ENCODE measurements at regions not wholly inside any gene's neighbourhood (a gene's known extent, or its start where the extent isn't known, plus 50 kb on each side); places are given as distances from the start of the nearest gene placed in this dataset.

GRCh38 chr7:33774762-33775523 lies 130.4 kb upstream of the BMPER start:
- Histone ChIP-seq H3K36me3 (no peaks in the 10 kb centered on the region), H3K4me1 (ENCODE audit: insufficient read depth) (no peaks in the 10 kb centered on the region), H3K27me3 (no peaks in the 10 kb centered on the region), H3K9me3 (no peaks in the 10 kb centered on the region), H3K27ac (no peak overlapping the region), H3K4me3 (no peak overlapping the region)
- peak in 2 of 5 donors; percentile 9 to 47 for DNase-seq
- WGBS, 3 donors = 76 to 81% (median 81%) methylated on average over 6 of the region's 6 CpGs
- intact Hi-C loops (cut with DNase I) = no loop called here
- TF ChIP-seq POLR2A (IDR thresholded peaks at IDR 0.05) = no peak

GRCh38 chr7:33775790-33776189 lies 129.5 kb upstream of the BMPER start:
- no peak overlapping the region for H3K27ac ChIP-seq

GRCh38 chr7:33776788-33777187 lies 128.6 kb upstream of the BMPER start:
- 57 to 91% (median 76%) methylated on average over 3 of the region's 3 CpGs for WGBS, 3 donors
- intact Hi-C loops (cut with DNase I) = no loop called here
- Histone ChIP-seq H3K4me1 (ENCODE audit: insufficient read depth) (no peaks in the 10 kb centered on the region), H3K36me3 (no peaks in the 10 kb centered on the region), H3K9me3 (no peaks in the 10 kb centered on the region), H3K27me3 (no peaks in the 10 kb centered on the region), H3K4me3 (no peak overlapping the region), H3K27ac (no peak overlapping the region)
- no peak for DNase-seq
- TF ChIP-seq EP300 (IDR thresholded peaks at IDR 0.05) = no peak
- no peak for TF ChIP-seq CTCF (IDR thresholded peaks at IDR 0.05)
- no peak for TF ChIP-seq POLR2A (IDR thresholded peaks at IDR 0.05)

More at GRCh38 chr7:33775790-33776189, 129.5 kb upstream of the BMPER start:
- no peak for DNase-seq
- intact Hi-C loops (cut with DNase I) = no loop called here
- Histone ChIP-seq H3K9me3 (no peaks in the 10 kb centered on the region), H3K36me3 (no peaks in the 10 kb centered on the region), H3K27me3 (no peaks in the 10 kb centered on the region), H3K4me3 (no peak overlapping the region), H3K4me1 (ENCODE audit: insufficient read depth) (no peaks in the 10 kb centered on the region)
- 72 to 84% (median 83%) methylated on average over 4 of the region's 4 CpGs for WGBS, 3 donors
- TF ChIP-seq POLR2A (IDR thresholded peaks at IDR 0.05) (no peak), CTCF (IDR thresholded peaks at IDR 0.05) (no peak), EP300 (IDR thresholded peaks at IDR 0.05) (no peak)

GRCh38 chr7:33778195-33778594 lies 127.1 kb upstream of the BMPER start:
- 88 to 95% (median 89%) methylated on average over 2 of the region's 2 CpGs for WGBS, 3 donors
- Histone ChIP-seq H3K36me3 (no peaks in the 10 kb centered on the region), H3K27me3 (no peaks in the 10 kb centered on the region), H3K4me1 (ENCODE audit: insufficient read depth) (no peaks in the 10 kb centered on the region), H3K4me3 (no peak overlapping the region), H3K27ac (no peak overlapping the region), H3K9me3 (peaks cover 0 to 9% of the 10 kb centered on the region in 2 donors)
- no peak for DNase-seq
- TF ChIP-seq EP300 (IDR thresholded peaks at IDR 0.05) = no peak
- TF ChIP-seq POLR2A (IDR thresholded peaks at IDR 0.05) = no peak
- TF ChIP-seq CTCF (IDR thresholded peaks at IDR 0.05) = no peak
- intact Hi-C loops (cut with DNase I) = no loop called here

- Histone ChIP-seq H3K4me3 (no peak overlapping the region), H3K36me3 (no peaks in the 10 kb centered on the region), H3K27me3 (no peaks in the 10 kb centered on the region), H3K9me3 (peaks cover 0 to 9% of the 10 kb centered on the region in 2 donors), H3K27ac (no peak overlapping the region), H3K4me1 (ENCODE audit: insufficient read depth) (no peaks in the 10 kb centered on the region)
- 70 to 74% (median 74%) methylated on average over 5 of the region's 5 CpGs for WGBS, 3 donors
- intact Hi-C loops (cut with DNase I) = no loop called here
- DNase-seq = no peak
- TF ChIP-seq EP300 (IDR thresholded peaks at IDR 0.05) (no peak), CTCF (IDR thresholded peaks at IDR 0.05) (no peak), POLR2A (IDR thresholded peaks at IDR 0.05) (no peak)
Observed at GRCh38 chr7:33779216-33779615, 126.1 kb upstream of the BMPER start.
